ENCODE measurements at regions not wholly inside any gene's neighbourhood (a gene's known extent, or its start where the extent isn't known, plus 50 kb on each side); places are given as distances from the start of the nearest gene placed in this dataset.

DNA sequence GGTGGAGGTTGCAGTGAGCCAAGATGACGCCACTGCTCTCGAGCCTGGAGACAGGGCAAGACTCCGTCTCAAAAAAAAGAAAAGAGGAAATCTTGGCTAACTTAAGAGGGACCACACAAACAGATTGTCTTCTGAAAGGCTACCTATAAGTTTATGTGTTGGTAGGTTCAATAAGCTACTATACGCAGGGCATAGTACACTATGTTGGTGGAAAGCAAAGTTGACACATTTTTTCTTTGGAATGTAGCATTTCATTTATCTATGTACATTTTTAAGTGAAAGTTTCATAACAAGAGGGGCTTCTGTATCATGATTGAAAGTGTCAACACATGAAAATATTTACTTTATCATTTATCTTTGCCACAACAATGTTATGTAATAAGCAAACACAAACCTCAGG is 752.6 kb upstream of the ACVR2A start:
- no peak for ATAC-seq
- TF ChIP-seq OSR1 (CRISPR knock-in tag; IDR thresholded peaks at IDR 0.05) (no peak), PPARA (CRISPR knock-in tag; IDR thresholded peaks at IDR 0.05; ENCODE audit: borderline replicate concordance) (no peak), BACH2 (CRISPR knock-in tag; IDR thresholded peaks at IDR 0.05; ENCODE audit: borderline replicate concordance) (no peak), SNAI2 (CRISPR knock-in tag; IDR thresholded peaks at IDR 0.05) (no peak), TOX (CRISPR knock-in tag; IDR thresholded peaks at IDR 0.05; ENCODE audit: borderline replicate concordance) (no peak)
- TF ChIP-seq, protein P1, sequence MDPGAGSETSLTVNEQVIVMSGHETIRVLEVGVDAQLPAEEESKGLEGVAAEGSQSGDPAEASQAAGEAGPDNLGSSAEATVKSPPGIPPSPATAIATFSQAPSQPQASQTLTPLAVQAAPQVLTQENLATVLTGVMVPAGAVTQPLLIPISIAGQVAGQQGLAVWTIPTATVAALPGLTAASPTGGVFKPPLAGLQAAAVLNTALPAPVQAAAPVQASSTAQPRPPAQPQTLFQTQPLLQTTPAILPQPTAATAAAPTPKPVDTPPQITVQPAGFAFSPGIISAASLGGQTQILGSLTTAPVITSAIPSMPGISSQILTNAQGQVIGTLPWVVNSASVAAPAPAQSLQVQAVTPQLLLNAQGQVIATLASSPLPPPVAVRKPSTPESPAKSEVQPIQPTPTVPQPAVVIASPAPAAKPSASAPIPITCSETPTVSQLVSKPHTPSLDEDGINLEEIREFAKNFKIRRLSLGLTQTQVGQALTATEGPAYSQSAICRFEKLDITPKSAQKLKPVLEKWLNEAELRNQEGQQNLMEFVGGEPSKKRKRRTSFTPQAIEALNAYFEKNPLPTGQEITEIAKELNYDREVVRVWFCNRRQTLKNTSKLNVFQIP (CRISPR knock-in tag; IDR thresholded peaks at IDR 0.05; ENCODE audit: borderline replicate concordance, low read depth), result no peak
- TF ChIP-seq, protein P2, sequence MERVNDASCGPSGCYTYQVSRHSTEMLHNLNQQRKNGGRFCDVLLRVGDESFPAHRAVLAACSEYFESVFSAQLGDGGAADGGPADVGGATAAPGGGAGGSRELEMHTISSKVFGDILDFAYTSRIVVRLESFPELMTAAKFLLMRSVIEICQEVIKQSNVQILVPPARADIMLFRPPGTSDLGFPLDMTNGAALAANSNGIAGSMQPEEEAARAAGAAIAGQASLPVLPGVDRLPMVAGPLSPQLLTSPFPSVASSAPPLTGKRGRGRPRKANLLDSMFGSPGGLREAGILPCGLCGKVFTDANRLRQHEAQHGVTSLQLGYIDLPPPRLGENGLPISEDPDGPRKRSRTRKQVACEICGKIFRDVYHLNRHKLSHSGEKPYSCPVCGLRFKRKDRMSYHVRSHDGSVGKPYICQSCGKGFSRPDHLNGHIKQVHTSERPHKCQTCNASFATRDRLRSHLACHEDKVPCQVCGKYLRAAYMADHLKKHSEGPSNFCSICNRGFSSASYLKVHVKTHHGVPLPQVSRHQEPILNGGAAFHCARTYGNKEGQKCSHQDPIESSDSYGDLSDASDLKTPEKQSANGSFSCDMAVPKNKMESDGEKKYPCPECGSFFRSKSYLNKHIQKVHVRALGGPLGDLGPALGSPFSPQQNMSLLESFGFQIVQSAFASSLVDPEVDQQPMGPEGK (CRISPR knock-in tag; IDR thresholded peaks at IDR 0.05; ENCODE audit: borderline replicate concordance), result no peak

DNA sequence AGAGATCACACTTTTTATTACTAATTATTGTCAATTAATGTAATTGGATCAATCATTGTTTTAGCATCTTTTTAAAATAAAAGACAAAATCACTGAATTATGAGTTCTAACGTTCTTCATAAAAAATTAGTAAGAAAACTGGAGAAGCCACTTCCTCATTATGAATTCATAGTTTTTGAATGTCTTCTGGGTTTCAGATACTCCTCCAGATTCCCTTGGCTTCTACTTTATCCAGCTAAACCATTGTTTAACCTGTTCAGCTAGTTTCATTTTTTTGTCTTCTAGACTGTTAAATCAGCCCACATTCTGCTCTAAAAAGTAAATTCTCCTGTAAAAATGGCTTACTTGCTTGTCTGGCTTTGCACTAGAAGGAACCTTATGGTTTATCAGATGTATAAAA is 753.4 kb upstream of the ACVR2A start:
- ATAC-seq, result no peak
- no peak for TF ChIP-seq SNAI2 (CRISPR knock-in tag; IDR thresholded peaks at IDR 0.05)
- no peak for TF ChIP-seq ZNF8 (CRISPR knock-in tag; IDR thresholded peaks at IDR 0.05)
- TF ChIP-seq RARB (CRISPR knock-in tag; IDR thresholded peaks at IDR 0.05), result no peak
- TF ChIP-seq, protein P3, sequence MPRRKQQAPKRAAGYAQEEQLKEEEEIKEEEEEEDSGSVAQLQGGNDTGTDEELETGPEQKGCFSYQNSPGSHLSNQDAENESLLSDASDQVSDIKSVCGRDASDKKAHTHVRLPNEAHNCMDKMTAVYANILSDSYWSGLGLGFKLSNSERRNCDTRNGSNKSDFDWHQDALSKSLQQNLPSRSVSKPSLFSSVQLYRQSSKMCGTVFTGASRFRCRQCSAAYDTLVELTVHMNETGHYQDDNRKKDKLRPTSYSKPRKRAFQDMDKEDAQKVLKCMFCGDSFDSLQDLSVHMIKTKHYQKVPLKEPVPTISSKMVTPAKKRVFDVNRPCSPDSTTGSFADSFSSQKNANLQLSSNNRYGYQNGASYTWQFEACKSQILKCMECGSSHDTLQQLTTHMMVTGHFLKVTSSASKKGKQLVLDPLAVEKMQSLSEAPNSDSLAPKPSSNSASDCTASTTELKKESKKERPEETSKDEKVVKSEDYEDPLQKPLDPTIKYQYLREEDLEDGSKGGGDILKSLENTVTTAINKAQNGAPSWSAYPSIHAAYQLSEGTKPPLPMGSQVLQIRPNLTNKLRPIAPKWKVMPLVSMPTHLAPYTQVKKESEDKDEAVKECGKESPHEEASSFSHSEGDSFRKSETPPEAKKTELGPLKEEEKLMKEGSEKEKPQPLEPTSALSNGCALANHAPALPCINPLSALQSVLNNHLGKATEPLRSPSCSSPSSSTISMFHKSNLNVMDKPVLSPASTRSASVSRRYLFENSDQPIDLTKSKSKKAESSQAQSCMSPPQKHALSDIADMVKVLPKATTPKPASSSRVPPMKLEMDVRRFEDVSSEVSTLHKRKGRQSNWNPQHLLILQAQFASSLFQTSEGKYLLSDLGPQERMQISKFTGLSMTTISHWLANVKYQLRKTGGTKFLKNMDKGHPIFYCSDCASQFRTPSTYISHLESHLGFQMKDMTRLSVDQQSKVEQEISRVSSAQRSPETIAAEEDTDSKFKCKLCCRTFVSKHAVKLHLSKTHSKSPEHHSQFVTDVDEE (CRISPR knock-in tag; IDR thresholded peaks at IDR 0.05), result no peak
- TF ChIP-seq, protein P2 (CRISPR knock-in tag; IDR thresholded peaks at IDR 0.05; ENCODE audit: borderline replicate concordance), result no peak
- TF ChIP-seq PPARA (CRISPR knock-in tag; IDR thresholded peaks at IDR 0.05; ENCODE audit: borderline replicate concordance), result no peak
- TF ChIP-seq ZC3H10 (CRISPR knock-in tag; IDR thresholded peaks at IDR 0.05), result no peak
- TF ChIP-seq OSR1 (CRISPR knock-in tag; IDR thresholded peaks at IDR 0.05), result no peak
- no peak for TF ChIP-seq ARNTL (CRISPR knock-in tag; IDR thresholded peaks at IDR 0.05; ENCODE audit: borderline replicate concordance, low read depth)
- no peak for TF ChIP-seq TOX (CRISPR knock-in tag; IDR thresholded peaks at IDR 0.05; ENCODE audit: borderline replicate concordance)
- no peak for TF ChIP-seq ISL1 (CRISPR knock-in tag; IDR thresholded peaks at IDR 0.05)
- no peak for TF ChIP-seq TCF4 (CRISPR knock-in tag; IDR thresholded peaks at IDR 0.05; ENCODE audit: borderline replicate concordance)
- no peak for TF ChIP-seq GLIS3 (CRISPR knock-in tag; IDR thresholded peaks at IDR 0.05)
- no peak for TF ChIP-seq CSDC2 (CRISPR knock-in tag; IDR thresholded peaks at IDR 0.05)
- TF ChIP-seq BACH2 (CRISPR knock-in tag; IDR thresholded peaks at IDR 0.05; ENCODE audit: borderline replicate concordance), result no peak
- no peak for TF ChIP-seq ZNF565 (CRISPR knock-in tag; conservative IDR thresholded peaks at IDR 0.05; ENCODE audit: low read depth)
- TF ChIP-seq, protein P4, sequence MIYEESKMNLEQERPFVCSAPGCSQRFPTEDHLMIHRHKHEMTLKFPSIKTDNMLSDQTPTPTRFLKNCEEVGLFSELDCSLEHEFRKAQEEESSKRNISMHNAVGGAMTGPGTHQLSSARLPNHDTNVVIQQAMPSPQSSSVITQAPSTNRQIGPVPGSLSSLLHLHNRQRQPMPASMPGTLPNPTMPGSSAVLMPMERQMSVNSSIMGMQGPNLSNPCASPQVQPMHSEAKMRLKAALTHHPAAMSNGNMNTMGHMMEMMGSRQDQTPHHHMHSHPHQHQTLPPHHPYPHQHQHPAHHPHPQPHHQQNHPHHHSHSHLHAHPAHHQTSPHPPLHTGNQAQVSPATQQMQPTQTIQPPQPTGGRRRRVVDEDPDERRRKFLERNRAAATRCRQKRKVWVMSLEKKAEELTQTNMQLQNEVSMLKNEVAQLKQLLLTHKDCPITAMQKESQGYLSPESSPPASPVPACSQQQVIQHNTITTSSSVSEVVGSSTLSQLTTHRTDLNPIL (CRISPR knock-in tag; IDR thresholded peaks at IDR 0.05; ENCODE audit: low read depth), result no peak
- no peak for TF ChIP-seq ZFP3 (CRISPR knock-in tag; IDR thresholded peaks at IDR 0.05)
- TF ChIP-seq ZNF70 (CRISPR knock-in tag; IDR thresholded peaks at IDR 0.05), result no peak
- TF ChIP-seq, protein P5, sequence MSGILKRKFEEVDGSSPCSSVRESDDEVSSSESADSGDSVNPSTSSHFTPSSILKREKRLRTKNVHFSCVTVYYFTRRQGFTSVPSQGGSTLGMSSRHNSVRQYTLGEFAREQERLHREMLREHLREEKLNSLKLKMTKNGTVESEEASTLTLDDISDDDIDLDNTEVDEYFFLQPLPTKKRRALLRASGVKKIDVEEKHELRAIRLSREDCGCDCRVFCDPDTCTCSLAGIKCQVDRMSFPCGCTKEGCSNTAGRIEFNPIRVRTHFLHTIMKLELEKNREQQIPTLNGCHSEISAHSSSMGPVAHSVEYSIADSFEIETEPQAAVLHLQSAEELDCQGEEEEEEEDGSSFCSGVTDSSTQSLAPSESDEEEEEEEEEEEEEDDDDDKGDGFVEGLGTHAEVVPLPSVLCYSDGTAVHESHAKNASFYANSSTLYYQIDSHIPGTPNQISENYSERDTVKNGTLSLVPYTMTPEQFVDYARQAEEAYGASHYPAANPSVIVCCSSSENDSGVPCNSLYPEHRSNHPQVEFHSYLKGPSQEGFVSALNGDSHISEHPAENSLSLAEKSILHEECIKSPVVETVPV (CRISPR knock-in tag; IDR thresholded peaks at IDR 0.05), result no peak
